ENCODE measurements at regions not wholly inside any gene's neighbourhood (a gene's known extent, or its start where the extent isn't known, plus 50 kb on each side); places are given as distances from the start of the nearest gene placed in this dataset.
"Not testable (repeated sequence)": the region's sequence is repeated elsewhere in the genome, so short reads cannot be mapped to it uniquely, and the experiment has no call there.

GRCh38 chr3:30521156-30521715 lies 85.2 kb upstream of the TGFBR2 start:
- H3K9me3 Mint-ChIP-seq = no peaks in the 10 kb centered on the region
- intact Hi-C loops (cut with micrococcal nuclease) = no loop called here
- H3K27ac Mint-ChIP-seq = no peak overlapping the region

GRCh38 chr3:30522476-30522875 lies 83.9 kb upstream of the TGFBR2 start:
- H3K9me3 Mint-ChIP-seq = no peaks in the 10 kb centered on the region
- H3K27ac Mint-ChIP-seq = no peak overlapping the region
- H3K36me3 Mint-ChIP-seq (ENCODE audit: low read depth) = no peaks in the 10 kb centered on the region
- intact Hi-C loops (cut with micrococcal nuclease) = no loop called here
- H3K4me3 Mint-ChIP-seq = no peak overlapping the region
- peaks cover 25% of the 10 kb centered on the region for H3K4me1 Mint-ChIP-seq (ENCODE audit: low read depth)
- peaks cover 4% of the 10 kb centered on the region for H3K27me3 Mint-ChIP-seq

More at GRCh38 chr3:30521156-30521715, 85.2 kb upstream of the TGFBR2 start:
- Mint-ChIP-seq H3K4me3 (no peak overlapping the region), H3K36me3 (ENCODE audit: low read depth) (no peaks in the 10 kb centered on the region), H3K27me3 (peaks cover 4% of the 10 kb centered on the region), H3K4me1 (ENCODE audit: low read depth) (peaks cover 25% of the 10 kb centered on the region)

GRCh38 chr3:30523366-30523765 lies 83.0 kb upstream of the TGFBR2 start:
- H3K4me3 Mint-ChIP-seq = no peak overlapping the region
- no peak overlapping the region for H3K27ac Mint-ChIP-seq
- intact Hi-C loops (cut with micrococcal nuclease) = no loop called here
- H3K27me3 Mint-ChIP-seq = peaks cover 4% of the 10 kb centered on the region
- no peaks in the 10 kb centered on the region for H3K36me3 Mint-ChIP-seq (ENCODE audit: low read depth)
- no peaks in the 10 kb centered on the region for H3K9me3 Mint-ChIP-seq
- peaks cover 23% of the 10 kb centered on the region for H3K4me1 Mint-ChIP-seq (ENCODE audit: low read depth)

- no peak overlapping the region for H3K4me3 Mint-ChIP-seq
- peaks cover 4% of the 10 kb centered on the region for H3K27me3 Mint-ChIP-seq
- peaks cover 14% of the 10 kb centered on the region for H3K4me1 Mint-ChIP-seq (ENCODE audit: low read depth)
- no peaks in the 10 kb centered on the region for H3K9me3 Mint-ChIP-seq
- intact Hi-C loops (cut with micrococcal nuclease) = no loop called here
- H3K27ac Mint-ChIP-seq = no peak overlapping the region
- no peaks in the 10 kb centered on the region for H3K36me3 Mint-ChIP-seq (ENCODE audit: low read depth)
Measured at GRCh38 chr3:30524357-30525040, 81.9 kb upstream of the TGFBR2 start.

GRCh38 chr3:30526031-30526430 lies 80.4 kb upstream of the TGFBR2 start:
- intact Hi-C loops (cut with micrococcal nuclease) = no loop called here
- peaks cover 14% of the 10 kb centered on the region for H3K4me1 Mint-ChIP-seq (ENCODE audit: low read depth)
- no peak overlapping the region for H3K27ac Mint-ChIP-seq
- peaks cover 4% of the 10 kb centered on the region for H3K27me3 Mint-ChIP-seq
- H3K9me3 Mint-ChIP-seq = no peaks in the 10 kb centered on the region
- no peaks in the 10 kb centered on the region for H3K36me3 Mint-ChIP-seq (ENCODE audit: low read depth)
- no peak overlapping the region for H3K4me3 Mint-ChIP-seq

GRCh38 chr3:30527186-30527585 lies 79.2 kb upstream of the TGFBR2 start:
- H3K27me3 Mint-ChIP-seq = peaks cover 4% of the 10 kb centered on the region
- H3K36me3 Mint-ChIP-seq (ENCODE audit: low read depth) = no peaks in the 10 kb centered on the region
- no peaks in the 10 kb centered on the region for H3K9me3 Mint-ChIP-seq
- H3K27ac Mint-ChIP-seq = no peak overlapping the region
- intact Hi-C loops (cut with micrococcal nuclease) = no loop called here
- H3K4me1 Mint-ChIP-seq (ENCODE audit: low read depth) = peaks cover 14% of the 10 kb centered on the region
- H3K4me3 Mint-ChIP-seq = no peak overlapping the region

GRCh38 chr3:30527720-30528119 lies 78.7 kb upstream of the TGFBR2 start:
- H3K9me3 Mint-ChIP-seq = no peaks in the 10 kb centered on the region
- no peak overlapping the region for H3K4me3 Mint-ChIP-seq
- intact Hi-C loops (cut with micrococcal nuclease) = no loop called here
- peaks cover 14% of the 10 kb centered on the region for H3K4me1 Mint-ChIP-seq (ENCODE audit: low read depth)
- H3K36me3 Mint-ChIP-seq (ENCODE audit: low read depth) = no peaks in the 10 kb centered on the region
- peaks cover 4% of the 10 kb centered on the region for H3K27me3 Mint-ChIP-seq
- no peak overlapping the region for H3K27ac Mint-ChIP-seq

- Mint-ChIP-seq H3K36me3 (ENCODE audit: low read depth) (no peaks in the 10 kb centered on the region), H3K4me3 (no peak overlapping the region), H3K4me1 (ENCODE audit: low read depth) (no peaks in the 10 kb centered on the region), H3K27me3 (peaks cover 2% of the 10 kb centered on the region), H3K9me3 (no peaks in the 10 kb centered on the region), H3K27ac (no peak overlapping the region)
- intact Hi-C loops (cut with micrococcal nuclease) = no loop called here
Measured at GRCh38 chr3:30530084-30530483, 76.3 kb upstream of the TGFBR2 start.

- Mint-ChIP-seq H3K9me3 (peaks cover 3% of the 10 kb centered on the region), H3K4me1 (ENCODE audit: low read depth) (no peaks in the 10 kb centered on the region), H3K27ac (no peak overlapping the region), H3K36me3 (ENCODE audit: low read depth) (no peaks in the 10 kb centered on the region), H3K27me3 (peaks cover 1% of the 10 kb centered on the region), H3K4me3 (no peak overlapping the region)
- intact Hi-C loops (cut with micrococcal nuclease) = no loop called here
Measured at GRCh38 chr3:30531017-30531570, 75.3 kb upstream of the TGFBR2 start.

- Mint-ChIP-seq H3K4me3 (no peak overlapping the region), H3K27me3 (peaks cover 2% of the 10 kb centered on the region), H3K27ac (no peak overlapping the region), H3K36me3 (ENCODE audit: low read depth) (no peaks in the 10 kb centered on the region), H3K9me3 (peaks cover 9% of the 10 kb centered on the region), H3K4me1 (ENCODE audit: low read depth) (no peaks in the 10 kb centered on the region)
- intact Hi-C loops (cut with micrococcal nuclease) = no loop called here
Measured at GRCh38 chr3:30535525-30535924, 70.9 kb upstream of the TGFBR2 start.

GRCh38 chr3:30538791-30539190 lies 67.6 kb upstream of the TGFBR2 start:
- Mint-ChIP-seq H3K9me3 (peaks cover 9% of the 10 kb centered on the region), H3K4me3 (no peak overlapping the region), H3K36me3 (ENCODE audit: low read depth) (no peaks in the 10 kb centered on the region), H3K27ac (no peak overlapping the region), H3K27me3 (peaks cover 2% of the 10 kb centered on the region), H3K4me1 (ENCODE audit: low read depth) (peaks cover 5% of the 10 kb centered on the region)
- intact Hi-C loops (cut with micrococcal nuclease) = no loop called here

GRCh38 chr3:30539206-30539605 lies 67.2 kb upstream of the TGFBR2 start:
- Mint-ChIP-seq H3K27ac (no peak overlapping the region), H3K4me3 (no peak overlapping the region), H3K9me3 (peaks cover 9% of the 10 kb centered on the region), H3K27me3 (peaks cover 2% of the 10 kb centered on the region), H3K4me1 (ENCODE audit: low read depth) (peaks cover 5% of the 10 kb centered on the region), H3K36me3 (ENCODE audit: low read depth) (no peaks in the 10 kb centered on the region)
- intact Hi-C loops (cut with micrococcal nuclease) = no loop called here

- H3K27me3 Mint-ChIP-seq = peaks cover 2% of the 10 kb centered on the region
- H3K9me3 Mint-ChIP-seq = peaks cover 9% of the 10 kb centered on the region
- H3K27ac Mint-ChIP-seq = no peak overlapping the region
- peaks cover 5% of the 10 kb centered on the region for H3K4me1 Mint-ChIP-seq (ENCODE audit: low read depth)
- no peak overlapping the region for H3K4me3 Mint-ChIP-seq
- no peaks in the 10 kb centered on the region for H3K36me3 Mint-ChIP-seq (ENCODE audit: low read depth)
- intact Hi-C loops (cut with micrococcal nuclease) = no loop called here
Measured at GRCh38 chr3:30539772-30540171, 66.6 kb upstream of the TGFBR2 start.

- H3K9me3 Mint-ChIP-seq; H3K36me3 Mint-ChIP-seq (ENCODE audit: low read depth): not testable (repeated sequence)
Measured at GRCh38 chr3:30541156-30541555, 65.2 kb upstream of the TGFBR2 start.

GRCh38 chr3:30542897-30543296 lies 63.5 kb upstream of the TGFBR2 start:
- intact Hi-C loops (cut with micrococcal nuclease) = no loop called here
- Mint-ChIP-seq H3K36me3 (ENCODE audit: low read depth) (no peaks in the 10 kb centered on the region), H3K27ac (no peak overlapping the region), H3K9me3 (peaks cover 4% of the 10 kb centered on the region), H3K4me3 (no peak overlapping the region), H3K4me1 (ENCODE audit: low read depth) (peaks cover 10% of the 10 kb centered on the region), H3K27me3 (no peaks in the 10 kb centered on the region)

More at GRCh38 chr3:30541156-30541555, 65.2 kb upstream of the TGFBR2 start:
- H3K4me1 Mint-ChIP-seq (ENCODE audit: low read depth); intact Hi-C loops (cut with micrococcal nuclease); H3K27me3 Mint-ChIP-seq; H3K27ac Mint-ChIP-seq; H3K4me3 Mint-ChIP-seq: not testable (repeated sequence)

All from dendritic cell treated with granulocyte-macrophage colony-stimulating factor and Interleukin-4, amounts not matched to agents 40 ng/mL and 50 ng/mL, for 4 days (primary cell).